ENCODE measurements at regions not wholly inside any gene's neighbourhood (a gene's known extent, or its start where the extent isn't known, plus 50 kb on each side); places are given as distances from the start of the nearest gene placed in this dataset.

GRCh38 chr13:90403330-90404082 lies 944.0 kb upstream of the MIR17HG start:
- in situ Hi-C loops (cut with HindIII; ENCODE audit: low sequenced_read_pairs), result no loop called here
- no peak overlapping the region for H3K4me3 ChIP-seq (ENCODE audit: low read depth, low read length)

GRCh38 chr13:90405301-90405700 lies 942.2 kb upstream of the MIR17HG start:
- DNase-seq (ENCODE audit: low read depth, low spot score), result no peak
- no peak for TF ChIP-seq CTCF (IDR thresholded peaks at IDR 0.05; ENCODE audit: low read depth, low read length)
- in situ Hi-C loops (cut with HindIII; ENCODE audit: low sequenced_read_pairs), result no loop called here

More at GRCh38 chr13:90403330-90404082, 944.0 kb upstream of the MIR17HG start:
- no peak for TF ChIP-seq CTCF (IDR thresholded peaks at IDR 0.05; ENCODE audit: low read depth, low read length)
- DNase-seq (ENCODE audit: low read depth, low spot score), result no peak

GRCh38 chr13:90412980-90413379 lies 934.5 kb upstream of the MIR17HG start:
- H3K4me3 ChIP-seq (ENCODE audit: low read depth, low read length), result no peak overlapping the region
- in situ Hi-C loops (cut with HindIII; ENCODE audit: low sequenced_read_pairs), result no loop called here
- no peak for DNase-seq (ENCODE audit: low read depth, low spot score)
- no peak for TF ChIP-seq CTCF (IDR thresholded peaks at IDR 0.05; ENCODE audit: low read depth, low read length)

More at GRCh38 chr13:90405301-90405700, 942.2 kb upstream of the MIR17HG start:
- no peak overlapping the region for H3K4me3 ChIP-seq (ENCODE audit: low read depth, low read length)

- TF ChIP-seq CTCF (IDR thresholded peaks at IDR 0.05; ENCODE audit: low read depth, low read length), result no peak
- in situ Hi-C loops (cut with HindIII; ENCODE audit: low sequenced_read_pairs), result no loop called here
- DNase-seq (ENCODE audit: low read depth, low spot score), result no peak
- H3K4me3 ChIP-seq (ENCODE audit: low read depth, low read length), result no peak overlapping the region
These were observed 933.9 kb upstream of the MIR17HG start for GRCh38 chr13:90413548-90413947.

GRCh38 chr13:90414691-90415596 lies 932.5 kb upstream of the MIR17HG start:
- peak; percentile 76 for DNase-seq (ENCODE audit: low read depth, low spot score)
- no peak overlapping the region for H3K4me3 ChIP-seq (ENCODE audit: low read depth, low read length)
- TF ChIP-seq CTCF (IDR thresholded peaks at IDR 0.05; ENCODE audit: low read depth, low read length), result no peak
- in situ Hi-C loops (cut with HindIII; ENCODE audit: low sequenced_read_pairs), result no loop called here

- DNase-seq (ENCODE audit: low read depth, low spot score), result no peak
- no peak for TF ChIP-seq CTCF (IDR thresholded peaks at IDR 0.05; ENCODE audit: low read depth, low read length)
- in situ Hi-C loops (cut with HindIII; ENCODE audit: low sequenced_read_pairs), result no loop called here
- no peak overlapping the region for H3K4me3 ChIP-seq (ENCODE audit: low read depth, low read length)
These were observed 931.6 kb upstream of the MIR17HG start for GRCh38 chr13:90415902-90416301.

Data from astrocyte of the spinal cord (primary cell).